IPS-18c (cell line): ENCODE measurements at regions not wholly inside any gene's neighbourhood (a gene's known extent, or its start where the extent isn't known, plus 50 kb on each side); places are given as distances from the start of the nearest gene placed in this dataset.
"Not testable (repeated sequence)": the region's sequence is repeated elsewhere in the genome, so short reads cannot be mapped to it uniquely, and the experiment has no call there.

Experiments
- H3K4me3 ChIP-seq: 2 replicates; pipeline ENCODE4 v1.7.0; 2013; ENCODE audit warnings: low read depth, mild to moderate bottlenecking, low read length, moderate library complexity; ENCODE audit not compliant: insufficient read depth
- H3K9me3 ChIP-seq: one replicate; pipeline ENCODE4 v1.6.1; 2013; ENCODE audit warnings: mild to moderate bottlenecking, low read length, moderate library complexity; ENCODE audit not compliant: control insufficient read depth, insufficient read depth

DNA sequence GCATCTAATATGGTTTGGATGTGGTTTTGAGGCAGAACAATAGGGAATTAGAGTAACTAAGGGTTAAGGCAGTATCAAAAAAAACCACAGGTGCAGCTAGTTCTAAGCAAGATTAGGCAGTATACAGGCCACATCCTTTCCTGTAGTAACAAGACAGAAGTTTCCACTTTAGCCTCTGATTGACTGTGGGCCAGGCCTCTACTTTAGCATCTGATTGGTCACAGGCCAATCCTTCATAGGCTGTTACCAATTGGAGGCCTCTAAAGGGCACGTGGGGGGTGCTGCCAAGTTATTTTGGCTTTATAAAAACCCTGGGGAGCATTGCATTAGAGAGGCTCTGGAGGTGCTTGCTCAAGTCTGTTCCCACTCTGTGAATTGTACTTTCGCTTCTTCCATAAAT lies 144.1 kb upstream of the ST8SIA4 start:
- H3K4me3 ChIP-seq = no peak overlapping the region

DNA sequence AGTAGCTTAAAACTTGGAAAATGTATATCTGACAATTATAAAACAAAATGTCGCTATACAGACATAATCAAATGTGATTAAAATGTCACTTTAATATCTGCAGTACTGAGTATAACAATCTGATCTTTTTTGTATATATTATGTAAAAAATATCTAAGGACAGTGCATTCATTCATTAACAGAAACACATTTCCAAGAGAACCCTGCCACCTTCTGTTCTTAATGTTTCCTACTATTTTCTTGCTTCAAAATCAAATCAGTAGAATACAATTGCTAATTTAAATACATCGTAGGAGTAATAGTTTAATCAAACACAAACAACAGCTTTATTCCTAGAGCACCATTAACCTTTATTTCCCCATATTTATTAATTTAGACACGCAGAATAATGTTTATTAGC lies 142.6 kb upstream of the ST8SIA4 start:
- H3K9me3 ChIP-seq = no peaks in the 10 kb centered on the region
- H3K4me3 ChIP-seq = no peak overlapping the region

More for the DNA sequence above, 144.1 kb upstream of the ST8SIA4 start:
- H3K9me3 ChIP-seq = no peaks in the 10 kb centered on the region

DNA sequence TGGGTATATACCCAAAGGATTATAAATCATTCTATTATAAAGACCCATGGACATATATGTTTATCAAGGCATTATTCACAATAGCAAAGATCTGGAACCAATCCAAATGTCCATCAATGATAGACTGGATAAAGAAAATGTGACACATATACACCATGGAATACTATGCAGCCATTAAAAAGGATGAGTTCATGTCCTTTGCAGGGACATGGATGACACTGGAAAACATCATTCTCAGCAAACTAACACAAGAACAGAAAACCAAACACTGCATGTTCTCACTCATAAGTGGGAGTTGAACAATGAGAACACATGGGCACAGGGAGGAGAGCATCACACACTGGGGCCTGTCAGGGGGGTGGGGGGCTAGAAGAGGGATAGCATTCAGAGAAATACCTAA lies 136.9 kb upstream of the ST8SIA4 start:
- H3K9me3 ChIP-seq, H3K4me3 ChIP-seq: not testable (repeated sequence)

DNA sequence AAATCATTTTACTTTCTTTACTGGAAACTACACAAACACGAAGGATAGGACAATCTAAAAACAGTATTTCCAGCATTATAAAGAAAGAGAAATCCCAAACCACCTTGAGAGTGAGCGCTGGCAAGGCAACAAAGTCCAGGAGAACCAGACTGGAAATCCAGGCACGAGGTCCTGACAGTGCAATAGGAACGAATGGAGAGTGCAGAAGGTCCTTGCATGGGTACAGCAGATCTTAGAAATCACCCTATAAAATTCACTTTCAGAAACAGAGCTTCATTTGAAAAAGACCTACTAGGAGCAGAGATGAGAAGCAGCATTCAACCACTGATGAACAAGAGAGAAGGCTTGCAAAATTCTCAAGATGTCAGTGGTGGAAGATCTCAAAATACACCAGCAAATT lies 133.7 kb upstream of the ST8SIA4 start:
- no peaks in the 10 kb centered on the region for H3K9me3 ChIP-seq
- H3K4me3 ChIP-seq = no peak overlapping the region

DNA sequence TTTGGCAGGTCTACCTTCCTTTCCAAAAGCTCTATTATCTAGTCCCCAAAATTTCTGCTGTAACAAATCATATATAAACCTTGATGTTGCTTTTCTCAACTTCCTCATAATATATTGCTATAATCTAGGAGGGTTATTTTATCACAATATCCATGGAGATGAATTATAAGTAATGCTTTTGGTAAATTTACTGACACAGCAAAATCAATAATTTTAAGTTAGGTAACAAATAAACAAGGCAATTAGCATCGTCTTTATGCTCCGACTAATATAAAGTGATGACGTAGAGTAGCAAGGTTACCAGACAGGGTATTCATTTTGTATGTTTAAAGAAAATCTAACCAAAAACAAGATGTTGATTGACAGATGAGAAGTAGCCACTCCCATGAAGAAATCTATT lies 132.3 kb upstream of the ST8SIA4 start:
- Histone ChIP-seq H3K4me3 (no peak overlapping the region), H3K9me3 (no peaks in the 10 kb centered on the region)

DNA sequence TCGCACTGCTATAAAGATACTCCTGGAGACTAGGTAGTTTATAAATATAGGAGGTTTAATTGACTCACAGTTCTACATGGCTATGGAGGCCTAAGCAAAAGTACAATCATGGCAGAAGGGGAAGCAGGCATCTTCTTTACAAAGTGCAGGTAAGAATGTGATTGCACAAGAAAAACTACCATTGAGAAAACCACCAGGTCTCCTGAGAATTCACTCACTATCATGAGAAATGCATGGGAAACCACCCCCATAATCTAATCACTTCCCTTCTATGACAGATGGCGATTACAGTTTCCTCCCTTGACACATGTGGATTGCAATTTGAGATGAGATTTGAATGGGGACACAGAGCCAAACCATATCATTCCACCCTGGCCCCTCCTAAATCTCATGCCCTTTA lies 121.2 kb upstream of the ST8SIA4 start:
- Histone ChIP-seq H3K9me3 (no peaks in the 10 kb centered on the region), H3K4me3 (no peak overlapping the region)

DNA sequence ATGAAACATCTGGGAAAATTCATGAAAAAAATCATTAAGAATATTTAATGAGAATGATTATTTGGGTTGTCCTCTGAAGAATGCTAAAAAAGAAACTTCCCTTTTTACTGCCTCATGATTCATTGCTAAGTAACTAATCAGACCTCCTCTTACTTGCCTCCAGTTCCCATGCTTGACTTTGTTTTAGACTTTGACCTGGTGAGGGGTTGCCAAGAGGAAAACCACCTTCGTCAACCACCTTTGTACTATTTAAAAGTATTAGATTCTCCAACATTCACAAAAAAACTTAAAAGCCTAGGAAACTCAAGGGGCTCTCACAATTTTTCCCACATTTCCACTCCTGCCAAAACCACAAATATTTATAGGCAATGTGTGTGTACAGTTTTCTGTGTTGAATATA lies 115.2 kb upstream of the ST8SIA4 start:
- Histone ChIP-seq H3K9me3 (no peaks in the 10 kb centered on the region), H3K4me3 (no peak overlapping the region)

DNA sequence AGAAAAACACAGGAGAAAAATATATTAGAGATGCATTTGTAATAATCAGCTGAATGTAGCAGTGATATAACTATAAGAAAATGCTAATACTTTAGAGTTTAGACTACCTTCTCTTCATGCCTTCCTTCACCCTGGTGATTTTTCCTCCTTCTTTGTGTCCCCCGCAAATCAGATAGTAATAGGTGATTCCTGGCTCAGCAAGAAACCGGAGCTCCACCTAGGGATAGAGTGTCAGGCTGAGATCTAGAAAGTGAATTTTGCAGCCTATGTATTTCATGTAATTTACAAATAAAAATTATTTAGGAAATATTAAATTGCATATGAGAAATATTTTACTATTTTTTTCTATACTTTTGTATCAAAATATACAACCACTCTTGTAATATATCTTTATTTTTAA lies 109.8 kb upstream of the ST8SIA4 start:
- Histone ChIP-seq H3K4me3 (no peak overlapping the region), H3K9me3 (no peaks in the 10 kb centered on the region)

DNA sequence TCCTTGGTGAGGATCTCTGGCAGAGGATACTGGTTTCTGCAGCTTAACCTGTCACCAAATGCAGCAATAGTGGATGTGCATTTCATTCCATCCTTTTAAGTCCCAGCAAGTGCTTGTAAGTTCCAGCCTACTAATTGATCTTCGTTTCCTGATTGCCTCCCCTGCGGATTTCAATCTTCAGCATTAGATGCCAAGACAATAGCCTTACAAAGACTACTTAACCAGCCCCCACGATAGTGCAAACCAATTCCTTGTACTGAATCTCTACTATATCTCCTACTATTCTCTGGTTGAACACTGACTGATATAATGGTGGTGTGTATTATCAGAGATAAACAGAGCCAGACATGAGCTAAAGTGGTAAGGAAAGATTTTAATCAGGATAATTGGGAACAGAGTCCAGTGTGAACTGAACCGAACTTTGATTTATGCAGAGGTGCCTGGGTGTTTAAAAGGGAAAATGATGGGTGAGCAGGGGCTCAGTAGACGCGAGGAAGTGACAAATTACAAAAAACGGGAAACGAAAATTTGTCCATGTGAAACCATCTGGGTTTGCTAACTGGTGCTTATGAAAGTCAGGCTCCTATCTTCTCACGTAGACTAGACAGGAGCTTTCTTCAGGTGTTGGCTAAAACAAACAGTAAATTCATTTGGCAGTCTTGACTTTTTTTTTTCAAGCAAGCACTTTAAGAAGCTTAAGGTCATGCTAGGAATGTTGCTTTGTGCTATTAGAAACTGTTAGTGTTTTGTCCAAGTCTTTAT lies 106.9 kb upstream of the ST8SIA4 start:
- Histone ChIP-seq H3K4me3 (no peak overlapping the region), H3K9me3 (no peaks in the 10 kb centered on the region)

DNA sequence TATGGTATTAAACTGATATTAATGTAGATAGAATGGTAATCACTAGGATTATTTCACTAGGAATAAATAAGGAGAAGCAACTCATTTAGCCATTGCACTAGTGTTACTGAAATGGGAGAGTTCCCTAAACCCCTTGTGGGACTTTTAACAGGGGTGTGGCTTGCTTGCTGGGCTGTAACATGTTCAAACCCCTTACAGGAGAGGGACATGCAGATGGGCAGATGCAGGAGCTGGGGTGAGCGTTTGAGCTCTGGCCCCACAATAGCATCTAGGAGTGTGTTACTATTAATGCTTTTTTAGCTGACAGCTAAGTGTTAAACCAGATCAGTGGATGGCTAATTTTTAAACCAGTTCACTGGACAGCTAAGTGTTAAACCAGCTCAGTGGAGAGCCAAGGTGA lies 89.3 kb upstream of the ST8SIA4 start:
- Histone ChIP-seq H3K9me3 (no peaks in the 10 kb centered on the region), H3K4me3 (no peak overlapping the region)

DNA sequence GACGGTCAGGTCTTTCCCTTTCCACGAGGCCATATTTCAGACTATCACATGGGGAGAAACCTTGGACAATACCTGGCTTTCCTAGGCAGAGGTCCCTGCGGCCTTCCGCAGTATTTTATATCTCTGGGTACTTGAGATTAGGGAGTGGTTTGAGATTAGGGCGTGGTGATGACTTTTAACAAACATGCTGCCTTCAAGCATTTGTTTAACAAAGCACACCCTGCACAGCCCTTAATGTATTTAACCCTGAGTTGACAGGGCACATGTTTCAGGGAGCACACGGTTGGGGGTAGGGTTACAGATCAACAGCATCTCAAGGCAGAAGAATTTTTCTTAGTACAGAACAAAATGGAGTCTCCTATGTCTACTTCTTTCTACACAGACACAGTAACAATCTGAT lies 80.5 kb upstream of the ST8SIA4 start:
- not testable (repeated sequence) for H3K4me3 ChIP-seq, H3K9me3 ChIP-seq

DNA sequence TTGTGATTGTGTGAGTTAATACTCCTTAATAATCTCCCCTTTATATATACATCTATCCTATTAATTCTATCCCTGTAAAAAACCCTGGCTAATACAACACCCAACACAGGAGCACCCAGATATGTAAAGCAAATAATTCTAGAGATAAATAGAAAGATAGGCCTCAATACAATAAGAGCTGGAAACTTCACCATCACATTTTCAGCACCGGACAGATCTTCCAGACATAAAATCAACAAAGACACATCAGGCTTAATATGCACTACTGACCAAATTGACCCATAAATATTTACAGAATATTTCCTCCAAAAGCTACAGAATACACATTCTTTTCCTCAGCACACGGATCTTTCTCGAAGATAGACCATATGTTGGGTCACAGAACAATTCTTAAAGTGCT lies 71.0 kb upstream of the ST8SIA4 start:
- no peak overlapping the region for H3K4me3 ChIP-seq
- H3K9me3 ChIP-seq = no peaks in the 10 kb centered on the region

DNA sequence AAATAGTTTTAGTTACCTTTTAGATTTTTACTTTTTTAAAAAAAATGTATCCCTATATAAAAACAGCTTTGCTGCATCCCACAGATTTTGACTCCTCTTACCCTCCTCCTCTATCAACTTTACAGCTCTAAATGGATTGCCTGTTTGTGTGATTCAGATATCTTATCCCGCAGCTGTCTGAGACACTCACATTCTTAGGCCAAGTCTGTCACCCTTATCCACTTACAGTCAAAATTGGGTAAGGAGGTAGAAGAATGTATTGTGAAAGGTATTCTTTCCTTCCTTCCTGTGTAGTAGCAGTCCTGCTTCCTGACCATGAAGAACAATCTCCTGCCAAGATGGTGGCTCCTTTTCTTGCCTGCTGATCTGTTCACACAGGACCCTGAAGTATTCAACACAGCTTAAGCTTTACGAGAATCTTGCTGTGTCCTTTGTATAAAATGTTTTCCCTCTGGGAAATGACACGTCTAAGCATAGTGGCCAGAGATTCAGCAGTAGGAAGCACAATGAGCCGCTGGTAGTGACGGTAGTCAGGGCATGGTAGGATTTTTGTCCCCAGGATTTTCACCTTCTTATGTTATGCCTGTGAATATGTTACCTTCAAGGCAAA lies 67.7 kb upstream of the ST8SIA4 start:
- Histone ChIP-seq H3K9me3 (no peaks in the 10 kb centered on the region), H3K4me3 (no peak overlapping the region)

DNA sequence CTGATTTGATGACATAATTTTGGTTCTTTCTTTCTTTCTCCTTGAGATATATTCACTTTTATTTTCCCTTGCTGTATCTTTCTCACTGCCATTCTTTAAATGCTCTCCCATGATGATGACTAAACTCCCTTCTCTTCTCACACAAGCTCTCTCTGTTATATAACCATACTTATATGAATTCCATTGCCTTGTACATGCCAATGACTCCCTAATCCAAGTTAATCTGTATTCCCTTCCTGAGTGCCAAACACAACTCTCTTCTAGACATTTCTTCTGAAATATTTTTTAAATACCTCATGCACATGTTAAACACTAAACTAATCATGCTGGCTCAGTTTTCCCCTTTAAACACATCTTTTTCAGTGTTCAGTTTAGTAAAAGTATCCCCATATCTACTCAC lies 62.2 kb upstream of the ST8SIA4 start:
- no peaks in the 10 kb centered on the region for H3K9me3 ChIP-seq
- H3K4me3 ChIP-seq = no peak overlapping the region
